IMR-90 (cell line): ENCODE measurements at regions not wholly inside any gene's neighbourhood (a gene's known extent, or its start where the extent isn't known, plus 50 kb on each side); places are given as distances from the start of the nearest gene placed in this dataset.

Experiments used
- ATAC-seq: fragments of 200-7000 bp; cut with Tn5 transposase; 2 replicates; pipeline ENCODE4 v1.9.1; 2020; ENCODE audit warnings: low read depth, mild to moderate bottlenecking, moderate library complexity
- BruUV-seq: library from RNA; stranded (reverse); fragments of 400-500 nt; replicated peaks from 2 replicates; lab custom pipeline; 2021; lab: Mats Ljungman, UMichigan
- CTCF ChIA-PET: fragments of 300-600 bp; formaldehyde crosslinking; extraction: SDS; loops from one replicate; lab custom pipeline; 2021; ENCODE audit warnings: antibody characterized with exemption; lab: Yijun Ruan, JAX
- POLR2A ChIA-PET: fragments of 300-600 bp; sonication (Branson Sonifier 250); formaldehyde crosslinking; loops from one replicate; lab custom pipeline; 2022; ENCODE audit warnings: antibody characterized with exemption; ENCODE audit not compliant: unreplicated experiment; lab: Charles Lee
- DNase-seq: peaks from one replicate; pipeline ENCODE4 v3.0.0; 2013
- H2AFZ ChIP-seq: replicated peaks from 2 replicates; pipeline ENCODE3; 2013; ENCODE audit warnings: low read length, mild to moderate bottlenecking; ENCODE audit not compliant: poor library complexity
- H2AK5ac ChIP-seq: 2 replicates; pipeline ENCODE4 v1.6.1; 2013; ENCODE audit warnings: low read depth, low read length, inconsistent platforms
- H2AK9ac ChIP-seq: replicated peaks from 2 replicates; pipeline ENCODE3; 2013; ENCODE audit warnings: mild to moderate bottlenecking, low read depth, low read length, moderate library complexity; ENCODE audit not compliant: poor library complexity
- H2BK120ac ChIP-seq: 2 replicates; pipeline ENCODE4 v1.6.1; 2013; ENCODE audit warnings: low read depth, low read length, inconsistent platforms
- H2BK15ac ChIP-seq: 3 replicates; pipeline ENCODE4 v1.6.1; 2013; ENCODE audit warnings: low read depth, low read length, inconsistent platforms
- H2BK20ac ChIP-seq: 2 replicates; pipeline ENCODE4 v1.6.1; 2013; ENCODE audit warnings: low read depth, mild to moderate bottlenecking, inconsistent platforms, low read length, moderate library complexity
- H2BK5ac ChIP-seq: 2 replicates; pipeline ENCODE4 v1.6.1; 2013; ENCODE audit warnings: mild to moderate bottlenecking, low read depth, low read length, inconsistent platforms; ENCODE audit not compliant: poor library complexity, severe bottlenecking
- H3K14ac ChIP-seq: replicated peaks from 2 replicates; pipeline ENCODE4 v1.6.1; 2013; ENCODE audit warnings: low read depth, low read length, inconsistent platforms
- H3K18ac ChIP-seq: 2 replicates; pipeline ENCODE4 v1.6.1; 2013; ENCODE audit warnings: low read depth, low read length, control low read depth
- H3K23ac ChIP-seq: 2 replicates; pipeline ENCODE4 v1.6.1; 2013; ENCODE audit warnings: low read depth, low read length, inconsistent platforms
- H3K27ac ChIP-seq: 2 replicates; pipeline ENCODE4 v1.5.1; 2013; ENCODE audit warnings: mild to moderate bottlenecking, control low read depth, low read length; ENCODE audit not compliant: insufficient read depth
- H3K27me3 ChIP-seq: 2 replicates; pipeline ENCODE4 v1.6.1; 2013; ENCODE audit warnings: low read length; ENCODE audit not compliant: control insufficient read depth, insufficient read depth
- H3K36me3 ChIP-seq: 2 replicates; pipeline ENCODE4 v1.6.1; 2013; ENCODE audit warnings: low read length, mixed read lengths; ENCODE audit not compliant: control insufficient read depth, insufficient read depth
- H3K4ac ChIP-seq: 2 replicates; pipeline ENCODE4 v1.6.1; 2013; ENCODE audit warnings: low read depth, low read length, inconsistent platforms
- H3K4me1 ChIP-seq: 2 replicates; pipeline ENCODE4 v1.6.1; 2013; ENCODE audit warnings: low read length, mixed read lengths; ENCODE audit not compliant: control insufficient read depth, insufficient read depth
- H3K4me2 ChIP-seq: 2 replicates; pipeline ENCODE4 v1.6.1; 2013; ENCODE audit warnings: low read depth, mild to moderate bottlenecking, control low read depth, low read length, moderate library complexity
- H3K4me3 ChIP-seq: 2 replicates; pipeline ENCODE4 v1.5.1; 2013; ENCODE audit warnings: low read depth, mild to moderate bottlenecking, control low read depth, low read length, moderate library complexity; ENCODE audit not compliant: insufficient read depth
- H3K56ac ChIP-seq: 2 replicates; pipeline ENCODE4 v1.6.1; 2013; ENCODE audit warnings: low read length, inconsistent platforms; ENCODE audit not compliant: insufficient read depth; ENCODE audit errors: extremely low read depth
- H3K79me1 ChIP-seq, 2 experiments: 2 replicates each; pipeline ENCODE4 v1.6.1; 2013; ENCODE audit warnings: low read length in 2 of 2, inconsistent platforms in 1 of 2, low read depth in 1 of 2
- H3K9ac ChIP-seq: 2 replicates; pipeline ENCODE4 v1.6.1; 2013; ENCODE audit warnings: low read depth, low read length, control low read depth
- H3K9me1 ChIP-seq: 2 replicates; pipeline ENCODE4 v1.6.1; 2013; ENCODE audit warnings: low read length, inconsistent platforms; ENCODE audit not compliant: insufficient read depth
- H3K9me3 ChIP-seq: 2 replicates; pipeline ENCODE4 v1.6.1; 2013; ENCODE audit warnings: low read length; ENCODE audit not compliant: control insufficient read depth, insufficient read depth
- H4K20me1 ChIP-seq: 2 replicates; pipeline ENCODE4 v1.6.1; 2013; ENCODE audit warnings: low read length, inconsistent platforms; ENCODE audit not compliant: insufficient read depth
- H4K5ac ChIP-seq: 2 replicates; pipeline ENCODE4 v1.6.1; 2013; ENCODE audit warnings: mild to moderate bottlenecking, low read depth, low read length, control low read depth
- H4K8ac ChIP-seq, 2 experiments: 2 replicates each; pipeline ENCODE4 v1.6.1; 2013; ENCODE audit warnings: low read depth in 2 of 2, low read length in 2 of 2, control low read depth in 1 of 2, inconsistent platforms in 1 of 2
- H4K91ac ChIP-seq: 2 replicates; pipeline ENCODE4 v1.6.1; 2013; ENCODE audit warnings: low read depth, low read length, inconsistent platforms; ENCODE audit not compliant: insufficient read depth
- BHLHE40 ChIP-seq: fragments of 150-350 bp; IDR thresholded peaks from 2 replicates; pipeline ENCODE4 v1.6.1; 2016; ENCODE audit warnings: mild to moderate bottlenecking, low read depth, low read length
- CHD1 ChIP-seq: IDR thresholded peaks from 2 replicates; pipeline ENCODE4 v1.6.1; 2012; ENCODE audit warnings: low read depth, low read length, improper control_type of control experiment
- MAZ ChIP-seq: IDR thresholded peaks from 2 replicates; pipeline ENCODE4 v1.6.1; 2012; ENCODE audit warnings: low read depth, mild to moderate bottlenecking, low read length, improper control_type of control experiment, moderate library complexity, borderline replicate concordance
- MXI1 ChIP-seq: IDR thresholded peaks from 2 replicates; pipeline ENCODE4 v1.6.1; 2012; ENCODE audit warnings: low read depth, mild to moderate bottlenecking, low read length, moderate library complexity, borderline replicate concordance
- NFE2L2 ChIP-seq: fragments of 150-350 bp; IDR thresholded peaks from 2 replicates; pipeline ENCODE4 v1.6.1; 2016; ENCODE audit warnings: low read depth, mild to moderate bottlenecking, low read length
- POLR2A ChIP-seq: IDR thresholded peaks from 2 replicates; pipeline ENCODE4 v1.6.1; 2012; ENCODE audit warnings: mild to moderate bottlenecking, low read depth, low read length
- SMC3 ChIP-seq: fragments of 150-350 bp; IDR thresholded peaks from 2 replicates; pipeline ENCODE4 v1.6.1; 2016; ENCODE audit warnings: low read depth, mild to moderate bottlenecking, antibody characterized with exemption, low read length, moderate library complexity
- WGBS, 2 experiments: methylation state at CpG; one replicate each; pipeline versions ENCODE4 v1.1.5 to v1.1.7; 2013; ENCODE audit warnings: missing lambda C conversion rate in 2 of 2; ENCODE audit not compliant: insufficient read length in 1 of 2; ENCODE audit errors: extremely low coverage in 2 of 2; 5-methylcytosine and 5-hydroxymethylcytosine counted together
- dilution Hi-C: fragments of 300-500 bp; cut with HindIII; formaldehyde crosslinking; loops from one replicate; pipeline ENCODE4 v1.14.3; 2018; ENCODE audit warnings: low sequenced_read_pairs; ENCODE audit not compliant: unreplicated experiment
- in situ Hi-C: fragments of 300-500 bp; cut with MboI; formaldehyde crosslinking; loops from 3 replicates; pipeline ENCODE4 v1.14.3; 2019; ENCODE audit warnings: low sequenced_read_pairs, inconsistent platforms, mixed read lengths
- intact Hi-C: fragments of 100-400 bp; cut with micrococcal nuclease; formaldehyde crosslinking; loops from 2 replicates; pipeline ENCODE4 v1.10.0; 2022
- TF ChIP-seq, protein P1 (sequence below): conservative IDR thresholded peaks from 2 replicates; pipeline ENCODE4 v1.5.1; 2012; ENCODE audit warnings: mild to moderate bottlenecking, low read depth, low read length, improper control_type of control experiment
- TF ChIP-seq, protein P2 (sequence below): fragments of 150-350 bp; IDR thresholded peaks from 2 replicates; pipeline ENCODE4 v1.6.1; 2016; ENCODE audit warnings: low read depth, mild to moderate bottlenecking, low read length, moderate library complexity, borderline replicate concordance
- TF ChIP-seq, protein P3 (sequence below): fragments of 150-350 bp; IDR thresholded peaks from 2 replicates; pipeline ENCODE4 v1.6.1; 2017; ENCODE audit warnings: mild to moderate bottlenecking, antibody characterized with exemption, low read length, low read depth

DNA sequence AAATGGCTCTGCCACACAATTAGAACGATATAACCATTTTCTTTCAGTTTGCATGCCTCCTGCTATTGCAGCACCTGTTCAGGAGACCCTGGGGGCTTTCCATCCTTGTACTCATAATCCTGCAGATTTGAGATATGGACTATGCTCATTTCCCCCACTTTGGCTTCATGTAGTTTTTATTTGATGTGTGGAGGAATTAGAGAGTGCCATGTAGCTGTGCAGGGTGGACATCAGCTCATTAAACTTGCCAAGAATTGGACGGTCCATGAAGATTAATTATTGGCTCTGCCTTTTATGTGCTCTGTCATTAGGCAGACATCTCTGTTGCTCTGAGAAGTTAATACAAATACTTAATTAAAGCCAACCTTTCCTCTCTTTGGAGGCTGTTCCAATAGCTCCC, 66.2 kb upstream of the CD83 start:
- H3K23ac ChIP-seq, result no peak overlapping the region
- no peak overlapping the region for H2AK9ac ChIP-seq
- no peak overlapping the region for H4K5ac ChIP-seq
- no peak overlapping the region for H3K4me3 ChIP-seq
- no peak overlapping the region for H3K9ac ChIP-seq
- no peaks in the 10 kb centered on the region for H3K4me1 ChIP-seq
- H3K9me3 ChIP-seq, result no peaks in the 10 kb centered on the region
- ATAC-seq (no peak), DNase-seq (no peak)
- in situ Hi-C loops (no loop called here), dilution Hi-C loops (no loop called here), intact Hi-C loops (no loop called here)
- no peak overlapping the region for H2BK120ac ChIP-seq
- BruUV-seq, result no TSS peak
- no peak overlapping the region for H2AFZ ChIP-seq
- H3K27ac ChIP-seq, result no peak overlapping the region
- no peak overlapping the region for H4K91ac ChIP-seq
- no peaks in the 10 kb centered on the region for H4K20me1 ChIP-seq
- ChIA-PET CTCF (interaction anchor here (1.1 kb wide), 2 partner anchors 15 to 143 kb away, joined by 4 read pairs; no protein-coding TSS in a partner anchor), POLR2A (no interaction called here)
- no CpG with 5 or more reads among the region's 2 CpGs for WGBS, 2 experiments
- H3K9me1 ChIP-seq, result no peaks in the 10 kb centered on the region
- H2AK5ac ChIP-seq, result no peak overlapping the region
- TF ChIP-seq SMC3 (no peak), CHD1 (no peak), POLR2A (no peak), MXI1 (no peak), BHLHE40 (no peak), MAZ (no peak), NFE2L2 (no peak)
- TF ChIP-seq, protein P1, sequence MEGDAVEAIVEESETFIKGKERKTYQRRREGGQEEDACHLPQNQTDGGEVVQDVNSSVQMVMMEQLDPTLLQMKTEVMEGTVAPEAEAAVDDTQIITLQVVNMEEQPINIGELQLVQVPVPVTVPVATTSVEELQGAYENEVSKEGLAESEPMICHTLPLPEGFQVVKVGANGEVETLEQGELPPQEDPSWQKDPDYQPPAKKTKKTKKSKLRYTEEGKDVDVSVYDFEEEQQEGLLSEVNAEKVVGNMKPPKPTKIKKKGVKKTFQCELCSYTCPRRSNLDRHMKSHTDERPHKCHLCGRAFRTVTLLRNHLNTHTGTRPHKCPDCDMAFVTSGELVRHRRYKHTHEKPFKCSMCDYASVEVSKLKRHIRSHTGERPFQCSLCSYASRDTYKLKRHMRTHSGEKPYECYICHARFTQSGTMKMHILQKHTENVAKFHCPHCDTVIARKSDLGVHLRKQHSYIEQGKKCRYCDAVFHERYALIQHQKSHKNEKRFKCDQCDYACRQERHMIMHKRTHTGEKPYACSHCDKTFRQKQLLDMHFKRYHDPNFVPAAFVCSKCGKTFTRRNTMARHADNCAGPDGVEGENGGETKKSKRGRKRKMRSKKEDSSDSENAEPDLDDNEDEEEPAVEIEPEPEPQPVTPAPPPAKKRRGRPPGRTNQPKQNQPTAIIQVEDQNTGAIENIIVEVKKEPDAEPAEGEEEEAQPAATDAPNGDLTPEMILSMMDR, result no peak
- TF ChIP-seq, protein P2, sequence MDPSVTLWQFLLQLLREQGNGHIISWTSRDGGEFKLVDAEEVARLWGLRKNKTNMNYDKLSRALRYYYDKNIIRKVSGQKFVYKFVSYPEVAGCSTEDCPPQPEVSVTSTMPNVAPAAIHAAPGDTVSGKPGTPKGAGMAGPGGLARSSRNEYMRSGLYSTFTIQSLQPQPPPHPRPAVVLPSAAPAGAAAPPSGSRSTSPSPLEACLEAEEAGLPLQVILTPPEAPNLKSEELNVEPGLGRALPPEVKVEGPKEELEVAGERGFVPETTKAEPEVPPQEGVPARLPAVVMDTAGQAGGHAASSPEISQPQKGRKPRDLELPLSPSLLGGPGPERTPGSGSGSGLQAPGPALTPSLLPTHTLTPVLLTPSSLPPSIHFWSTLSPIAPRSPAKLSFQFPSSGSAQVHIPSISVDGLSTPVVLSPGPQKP, result no peak
- TF ChIP-seq, protein P3, sequence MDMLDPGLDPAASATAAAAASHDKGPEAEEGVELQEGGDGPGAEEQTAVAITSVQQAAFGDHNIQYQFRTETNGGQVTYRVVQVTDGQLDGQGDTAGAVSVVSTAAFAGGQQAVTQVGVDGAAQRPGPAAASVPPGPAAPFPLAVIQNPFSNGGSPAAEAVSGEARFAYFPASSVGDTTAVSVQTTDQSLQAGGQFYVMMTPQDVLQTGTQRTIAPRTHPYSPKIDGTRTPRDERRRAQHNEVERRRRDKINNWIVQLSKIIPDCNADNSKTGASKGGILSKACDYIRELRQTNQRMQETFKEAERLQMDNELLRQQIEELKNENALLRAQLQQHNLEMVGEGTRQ, result no peak
- H2BK15ac ChIP-seq, result no peak overlapping the region
- H3K4me2 ChIP-seq, result no peak overlapping the region
- no peak overlapping the region for H3K18ac ChIP-seq
- no peak overlapping the region for H3K4ac ChIP-seq
- peaks cover 12% of the 10 kb centered on the region for H3K27me3 ChIP-seq
- no peak overlapping the region for H3K14ac ChIP-seq
- no peaks in the 10 kb centered on the region for H3K36me3 ChIP-seq
- H3K56ac ChIP-seq, result no peak overlapping the region
- H4K8ac ChIP-seq, result no peak overlapping the region
- H2BK5ac ChIP-seq, result no peak overlapping the region
- no peak overlapping the region for H2BK20ac ChIP-seq
- H3K79me1 ChIP-seq, result no peaks in the 10 kb centered on the region
